ENCODE measurements at regions not wholly inside any gene's neighbourhood (a gene's known extent, or its start where the extent isn't known, plus 50 kb on each side); places are given as distances from the start of the nearest gene placed in this dataset.
A peak's percentile ranks its signal among the peaks of the same experiment; 100 is the strongest.
"Not testable (repeated sequence)": the region's sequence is repeated elsewhere in the genome, so short reads cannot be mapped to it uniquely, and the experiment has no call there.

DNA sequence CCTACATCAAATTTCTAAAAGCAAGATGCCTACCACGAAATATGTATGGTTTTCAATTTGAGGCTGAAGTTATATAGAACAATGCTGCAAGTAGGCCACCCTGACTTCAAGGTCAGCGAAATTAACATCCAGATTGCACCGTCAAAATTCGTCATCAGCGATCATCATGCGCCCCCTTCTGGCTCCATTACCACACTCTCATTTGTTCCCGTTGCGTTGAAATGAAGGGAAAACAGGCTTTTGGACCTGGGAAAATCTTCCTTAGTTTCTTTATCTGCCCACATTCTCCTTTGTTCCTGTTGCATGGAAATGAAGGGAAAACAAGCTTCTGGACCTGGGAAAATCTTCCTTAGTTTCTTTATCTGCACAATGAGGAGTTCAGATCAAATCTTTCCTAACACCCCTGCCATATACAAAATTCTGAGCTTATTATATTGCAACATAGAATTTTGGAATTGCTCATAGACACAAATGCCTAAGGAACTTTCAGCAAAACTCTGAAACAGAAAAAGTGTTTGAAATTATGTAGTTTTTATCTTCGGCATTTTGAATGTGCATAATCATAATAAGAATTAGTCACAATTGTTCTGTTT lies 98.2 kb upstream of the PRKCQ start:
- DNase-seq: peak; percentile 54 to 67

DNA sequence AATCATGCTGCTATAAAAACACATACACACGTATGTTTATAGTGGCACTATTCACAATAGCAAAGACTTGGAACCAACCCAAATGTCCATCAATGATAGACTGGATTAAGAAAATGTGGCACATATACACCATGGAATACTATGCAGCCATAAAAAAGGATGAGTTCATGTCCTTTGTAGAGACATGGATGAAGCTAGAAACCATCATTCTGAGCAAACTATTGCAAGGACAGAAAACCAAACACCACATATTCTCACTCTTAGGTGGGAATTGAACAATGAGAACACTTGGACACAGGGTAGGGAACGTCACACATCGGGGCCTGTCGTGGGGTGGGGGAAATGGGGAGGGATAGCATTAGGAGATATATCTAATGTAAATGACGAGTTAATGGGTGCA lies 97.1 kb upstream of the PRKCQ start:
- DNase-seq: not testable (repeated sequence)

DNA sequence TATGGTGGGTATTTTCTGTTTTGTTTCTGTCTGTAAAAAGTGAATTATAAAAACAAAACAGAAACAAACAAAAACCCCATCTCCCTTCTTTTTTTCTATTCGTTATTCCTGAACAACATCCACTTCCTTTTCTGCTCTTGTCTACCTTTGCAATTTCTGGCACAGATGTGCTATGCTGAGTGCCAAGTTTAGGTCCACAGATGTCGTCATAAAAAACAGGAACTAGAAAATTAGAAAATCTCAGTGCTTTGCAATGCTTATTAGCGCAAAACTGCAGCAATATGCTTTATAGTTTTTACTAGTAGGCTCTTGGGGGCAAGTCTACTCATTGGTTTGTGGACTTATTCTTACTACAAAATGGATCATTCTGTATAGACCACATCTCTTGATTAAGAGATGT lies 94.2 kb upstream of the PRKCQ start:
- DNase-seq: no peak

DNA sequence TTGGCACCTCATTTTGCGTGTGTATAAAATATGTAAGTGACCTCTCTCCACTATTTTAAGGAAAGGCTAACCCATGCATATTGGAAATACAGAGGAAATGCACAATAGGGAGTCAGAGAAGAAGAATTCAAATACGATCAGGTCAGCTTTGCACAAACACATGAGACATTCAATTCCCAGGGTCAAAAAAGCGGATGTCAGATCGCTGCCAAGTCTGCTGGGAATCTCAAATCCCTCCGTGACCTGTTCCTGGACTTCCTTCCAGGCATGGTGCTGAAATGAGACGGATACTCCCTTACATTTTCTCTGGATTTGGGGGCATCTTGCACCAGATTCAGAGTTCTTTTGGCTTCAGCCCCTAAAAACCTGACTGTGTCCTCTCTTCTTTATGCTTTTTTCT lies 91.9 kb upstream of the PRKCQ start:
- DNase-seq: no peak

DNA sequence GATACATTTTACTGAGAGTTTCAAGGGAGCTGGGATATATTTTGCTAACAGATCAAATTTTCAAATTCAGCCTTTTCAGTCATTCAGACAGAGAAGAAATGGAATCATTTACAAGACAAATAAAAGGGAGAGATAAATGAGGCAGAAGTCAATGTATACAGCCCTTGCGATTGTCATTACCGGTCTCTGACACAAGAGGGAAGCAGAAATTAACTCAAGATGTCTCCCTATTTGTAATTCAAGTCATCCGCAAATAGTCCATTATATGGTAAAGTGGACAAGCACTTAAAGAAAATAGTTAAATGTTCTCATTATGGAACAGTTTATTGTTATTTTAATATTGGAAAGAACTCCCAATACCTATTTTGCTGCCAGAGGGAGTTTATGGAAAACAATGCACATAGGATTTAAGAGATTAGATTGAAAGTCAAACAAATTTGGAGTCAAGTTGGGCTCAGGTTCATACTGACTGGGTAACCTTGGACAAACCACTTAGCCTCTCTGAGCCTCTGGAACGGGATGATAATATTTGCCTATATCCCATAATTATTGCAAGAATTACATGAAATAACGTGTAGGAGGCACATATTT lies 89.3 kb upstream of the PRKCQ start:
- DNase-seq: peak in 1 of 2 experiments; percentile 15

DNA sequence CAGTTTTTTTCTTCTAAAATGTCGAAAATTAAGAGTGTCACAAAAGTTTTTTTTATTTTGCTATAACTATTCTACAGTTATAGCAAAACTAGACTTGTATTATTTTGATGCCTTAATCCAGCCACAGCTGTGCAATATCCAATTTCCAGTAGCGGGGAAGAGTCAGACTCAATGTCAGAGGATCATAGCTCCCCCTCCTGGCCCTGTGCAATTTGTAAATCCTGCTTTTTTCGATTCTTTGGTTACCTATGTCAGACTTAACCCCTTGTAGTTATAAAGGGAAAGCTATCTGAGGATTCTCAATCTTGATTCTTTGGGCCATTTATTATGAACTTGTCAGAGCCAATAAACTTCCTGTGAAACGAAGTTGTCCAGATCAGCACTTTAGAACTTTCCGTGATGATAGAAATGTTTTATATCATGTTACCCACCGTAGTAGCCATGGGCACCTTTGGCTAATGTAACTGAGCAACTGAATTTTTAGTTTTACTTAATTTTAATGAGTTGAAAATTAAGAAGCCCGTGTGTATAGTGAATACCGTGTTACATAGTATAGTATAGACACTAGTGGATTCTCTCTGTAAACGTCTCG lies 87.7 kb upstream of the PRKCQ start:
- peak; percentile 39 to 46 for DNase-seq

DNA sequence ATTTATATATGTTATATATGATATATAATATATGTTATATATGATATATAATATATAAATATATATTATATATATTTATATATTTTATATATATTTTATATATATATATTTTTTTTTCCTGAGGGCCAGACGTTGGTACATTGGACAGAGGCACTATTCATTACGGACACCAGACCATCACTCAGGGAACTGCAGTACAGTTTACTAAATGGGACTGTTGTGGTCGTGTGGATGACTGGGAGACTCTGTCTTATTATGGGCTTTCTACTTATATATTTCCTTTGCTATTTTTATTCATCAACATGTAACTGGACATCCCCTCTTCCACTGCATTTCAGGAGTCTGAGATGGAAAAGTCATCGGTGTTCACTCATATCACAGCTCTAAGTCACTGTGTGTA lies 87.1 kb upstream of the PRKCQ start:
- no peak for DNase-seq

DNA sequence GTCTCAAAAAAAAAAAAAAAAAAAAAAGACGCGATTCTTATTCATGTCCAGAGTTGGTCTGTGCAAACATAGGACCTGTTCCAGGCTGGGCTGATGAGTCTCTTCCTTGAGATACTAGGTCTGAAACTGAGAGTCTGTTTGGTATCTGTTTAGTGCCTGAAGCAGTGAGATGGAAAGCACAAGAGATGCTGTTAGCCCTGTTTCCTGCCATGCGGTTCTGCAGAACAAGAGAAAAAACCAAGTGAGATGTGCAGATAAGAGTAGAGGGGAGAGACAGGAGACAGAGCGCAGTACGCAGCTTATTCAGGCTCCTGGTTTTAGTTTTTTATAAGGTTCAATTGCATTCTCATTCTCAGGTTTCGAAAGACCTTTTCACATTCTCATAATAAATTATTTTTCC lies 85.8 kb upstream of the PRKCQ start:
- DNase-seq: peak; percentile 33 to 34

DNA sequence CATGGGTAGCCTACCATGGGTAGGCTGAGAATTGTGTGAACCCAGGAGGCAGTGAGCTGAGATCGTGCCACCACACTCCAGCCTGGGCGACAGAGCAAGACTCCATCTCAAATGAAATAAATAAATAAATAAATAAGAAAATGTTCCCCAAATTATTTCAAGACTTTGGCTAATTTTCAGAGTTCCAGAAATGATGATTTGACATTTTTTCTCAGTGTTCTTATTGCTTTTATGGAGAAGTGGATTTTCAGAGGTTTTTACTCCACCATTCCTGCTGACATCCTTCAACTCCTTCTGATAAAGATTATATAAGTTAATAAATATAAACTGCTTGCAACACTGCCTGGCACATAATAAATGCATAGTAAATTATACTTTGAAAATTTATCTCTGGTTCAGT lies 80.4 kb upstream of the PRKCQ start:
- no peak for DNase-seq

DNA sequence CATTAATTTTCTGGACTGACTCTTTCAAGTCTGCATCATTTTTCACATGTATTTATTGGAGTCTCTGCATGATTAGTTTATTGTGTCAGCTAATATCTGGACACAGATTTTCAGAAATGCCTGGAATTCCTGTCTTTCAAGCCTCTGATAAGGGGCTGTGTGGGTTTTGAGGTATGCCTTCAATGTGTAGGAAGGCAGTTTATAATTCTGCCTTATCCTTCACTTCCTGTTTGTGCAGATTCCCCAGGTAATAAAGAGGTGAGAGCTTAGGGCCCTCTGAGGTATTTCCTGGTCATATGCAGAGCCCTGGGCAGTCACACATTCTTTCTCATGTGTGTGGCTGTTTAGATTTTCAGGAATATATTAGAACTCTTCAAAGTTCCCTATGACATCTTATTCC lies 79.4 kb upstream of the PRKCQ start:
- no peak for DNase-seq

DNA sequence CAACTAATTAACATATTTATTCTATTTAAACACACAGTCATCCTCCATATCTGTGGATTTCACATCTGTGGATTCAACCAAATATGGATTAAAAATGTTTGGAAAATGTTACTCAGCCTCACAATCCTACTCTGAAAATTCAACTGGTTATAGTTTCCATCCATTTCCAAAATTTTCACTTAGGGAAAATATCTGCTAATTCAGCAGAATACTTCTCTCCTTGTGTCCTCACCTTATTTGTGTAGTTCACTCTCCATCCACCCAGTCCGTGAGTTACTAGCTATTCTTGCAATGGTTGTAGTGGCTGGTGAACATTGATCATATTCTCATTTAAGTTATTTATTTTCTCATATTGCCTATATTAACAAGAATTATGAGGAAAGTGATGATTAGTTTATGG lies 77.6 kb upstream of the PRKCQ start:
- DNase-seq: no peak

DNA sequence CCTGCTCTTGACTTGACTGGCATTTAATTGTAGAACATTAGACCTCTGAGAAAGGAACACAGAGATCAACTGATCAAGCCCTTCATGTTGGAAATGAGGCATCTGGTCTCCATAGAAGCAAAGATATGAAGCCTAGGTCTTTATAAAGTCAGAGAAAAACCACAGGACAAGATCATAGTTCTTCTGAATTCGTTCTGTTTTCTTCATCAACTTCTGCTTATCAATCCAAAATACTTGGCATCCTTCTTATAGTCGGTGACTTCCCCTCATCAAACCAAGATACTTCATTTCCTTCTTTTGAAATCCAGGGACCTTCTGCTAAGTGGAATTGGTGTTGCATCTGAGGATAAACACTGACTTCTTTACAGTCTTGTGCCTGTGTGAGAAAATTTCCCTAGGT lies 77.1 kb upstream of the PRKCQ start:
- no peak for DNase-seq

DNA sequence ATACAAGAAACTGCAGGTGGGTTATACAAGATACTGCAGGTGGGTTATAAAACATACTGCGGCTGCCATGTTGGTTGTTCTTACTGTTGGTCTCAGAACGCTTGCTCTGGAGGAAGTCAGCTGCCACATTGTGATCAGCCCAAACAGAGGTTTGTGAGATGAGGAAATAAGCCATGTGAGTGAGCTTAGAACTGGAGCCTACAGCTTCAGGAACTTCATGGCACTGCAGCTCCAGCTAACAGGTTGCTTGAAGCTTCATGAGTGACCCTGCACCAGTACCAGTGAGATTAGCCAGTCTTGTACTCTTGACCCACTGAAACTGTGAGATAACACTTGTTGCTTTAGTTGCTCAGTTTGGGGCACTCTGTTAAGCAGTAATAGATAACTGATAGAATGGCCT lies 74.5 kb upstream of the PRKCQ start:
- DNase-seq: no peak

DNA sequence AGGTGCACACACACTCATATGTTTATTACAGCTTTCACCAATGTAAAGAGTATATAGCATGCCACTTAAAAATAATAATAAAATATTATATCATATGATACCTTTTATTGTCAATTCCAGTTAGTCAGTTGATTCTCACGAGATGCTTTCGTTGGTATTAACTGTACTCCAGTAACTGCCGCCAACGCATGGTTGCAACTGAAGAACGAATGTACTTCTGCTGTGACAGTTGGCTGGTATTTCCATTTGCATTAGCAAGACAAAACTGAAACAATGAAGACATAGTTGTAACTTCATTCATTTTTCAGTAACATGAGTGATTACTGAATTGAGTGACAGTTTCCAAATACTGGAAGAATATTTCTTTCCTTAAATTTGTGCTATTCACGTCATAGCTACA lies 70.5 kb upstream of the PRKCQ start:
- no peak for DNase-seq

DNA sequence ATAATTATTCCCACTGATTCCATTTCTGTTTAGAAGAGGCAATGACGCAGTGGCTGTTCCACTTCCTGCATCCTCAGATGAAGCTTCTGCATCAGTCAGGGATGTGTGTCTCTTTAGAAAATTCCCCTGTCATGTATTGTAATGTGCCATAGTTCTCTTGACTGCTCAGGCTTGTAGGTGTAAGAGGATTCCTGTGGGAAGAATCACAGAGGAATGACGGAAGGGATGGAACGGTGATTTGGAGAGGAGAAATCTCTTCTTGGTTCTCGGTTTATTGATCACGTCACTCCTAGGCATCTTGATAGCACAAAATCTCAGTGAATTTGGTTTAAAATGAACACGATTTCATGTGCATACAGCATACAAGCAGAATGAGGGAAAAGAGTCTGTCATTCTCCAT lies 69.8 kb upstream of the PRKCQ start:
- no peak for DNase-seq

DNA sequence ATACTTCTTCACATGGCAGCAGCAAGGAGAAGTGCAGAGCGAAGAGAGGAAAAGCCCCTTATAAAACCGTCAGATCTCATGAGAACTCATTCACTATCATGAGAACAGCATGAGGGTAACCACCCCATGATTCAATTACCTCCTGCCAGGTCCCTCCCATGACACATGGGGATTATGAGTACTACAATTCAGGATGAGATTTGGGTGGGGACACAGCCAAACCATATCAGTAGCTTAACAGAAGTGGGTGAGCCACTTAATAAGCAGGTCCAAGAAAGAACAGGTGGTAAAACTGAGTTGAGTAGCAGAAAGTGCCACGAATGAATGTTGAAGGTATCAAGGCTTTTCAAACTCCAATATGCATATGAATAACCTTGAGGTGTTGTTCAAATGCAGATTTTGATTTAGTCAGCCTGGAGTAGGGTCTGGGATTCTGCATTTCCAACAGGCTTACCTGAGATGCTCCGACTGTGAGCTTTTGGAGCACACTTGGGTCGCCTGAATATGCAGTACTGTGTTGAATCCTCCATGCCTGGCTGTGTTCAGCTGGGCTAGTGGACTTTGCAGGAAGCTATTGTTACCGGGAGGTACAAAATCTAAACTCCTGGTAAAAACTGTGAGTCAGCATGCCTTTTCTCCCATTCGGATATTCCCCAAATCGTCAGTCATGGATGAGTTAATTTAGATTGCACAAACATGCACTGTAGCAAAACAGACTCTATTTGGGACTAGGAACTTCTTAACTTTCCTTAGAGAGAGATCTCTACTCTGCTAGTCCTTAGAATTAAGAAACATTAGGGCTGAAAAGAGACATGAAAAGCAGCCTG lies 69.0 kb upstream of the PRKCQ start:
- no peak for DNase-seq

DNA sequence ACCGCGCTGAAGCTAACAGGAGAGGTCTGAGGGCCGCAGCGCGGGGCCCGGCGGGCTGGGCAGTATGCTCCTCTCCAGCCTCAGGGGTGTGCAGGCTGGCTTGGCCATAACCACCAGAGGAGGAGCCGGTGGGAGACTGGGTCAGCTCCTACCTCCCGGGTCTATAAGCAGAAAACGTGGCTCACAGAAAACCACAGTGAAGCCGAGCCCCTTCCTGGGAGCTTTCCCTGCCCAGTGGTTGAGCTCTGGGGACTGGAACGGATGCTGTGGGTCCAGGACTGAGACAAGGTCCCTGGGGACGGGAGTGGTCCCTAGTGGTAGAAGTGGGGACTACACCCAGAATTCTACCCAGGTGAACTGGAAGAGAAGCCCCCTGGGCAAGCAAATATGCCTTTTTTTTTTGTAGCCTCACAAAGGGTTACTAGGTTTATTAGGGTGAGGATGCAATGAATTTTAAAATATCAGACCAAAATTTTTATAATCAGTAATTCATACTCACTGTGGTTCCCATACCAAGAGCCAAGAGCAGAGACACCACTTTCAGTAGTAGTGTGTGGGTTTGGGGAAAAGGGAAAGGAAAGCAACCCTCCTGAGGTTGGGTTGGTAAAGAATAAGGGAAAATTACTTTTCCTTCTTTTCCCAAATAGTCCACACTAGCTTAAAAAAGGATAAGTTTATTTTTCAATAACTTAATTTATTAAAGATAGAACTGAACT lies 67.9 kb upstream of the PRKCQ start:
- DNase-seq: peak; percentile 58 to 62

DNA sequence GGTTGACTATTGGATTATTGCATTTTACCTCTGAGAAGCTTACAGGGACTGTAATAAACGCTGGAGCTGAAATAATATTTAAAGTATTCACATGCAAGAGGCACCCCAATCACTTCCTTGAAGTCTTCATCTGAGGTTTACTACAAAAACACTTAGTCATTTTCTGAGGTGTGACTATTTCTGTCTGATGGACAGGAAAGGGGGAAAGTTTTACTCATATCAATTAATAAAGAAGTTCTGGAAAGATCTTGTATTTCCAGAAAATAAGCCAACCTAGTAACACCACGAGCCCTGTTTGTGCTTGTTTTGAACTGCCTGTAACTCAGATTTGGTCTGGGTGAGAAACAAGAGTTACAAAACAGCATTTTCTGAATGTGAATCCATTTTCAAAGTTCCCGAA lies 63.9 kb upstream of the PRKCQ start:
- DNase-seq: peak in 1 of 2 experiments; percentile 11

DNA sequence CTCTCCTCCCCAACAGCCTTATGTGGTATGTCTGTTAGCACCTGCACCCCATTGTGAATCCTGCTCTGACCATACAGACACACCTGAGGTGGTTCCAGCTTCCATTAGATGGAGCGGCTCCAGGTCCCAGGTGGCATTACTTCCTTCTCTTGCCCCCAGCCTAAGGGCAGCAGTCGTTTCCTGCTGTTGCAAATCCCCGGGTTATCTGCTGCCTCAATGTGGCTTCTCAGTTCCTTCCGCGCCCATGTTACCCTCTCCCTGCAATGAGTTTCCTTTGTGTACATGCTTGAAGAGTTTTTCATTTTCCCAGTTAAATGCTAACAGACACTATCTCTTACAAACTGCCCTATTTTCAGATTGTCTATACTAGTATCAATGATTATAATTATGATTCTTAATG lies 62.8 kb upstream of the PRKCQ start:
- DNase-seq: no peak

DNA sequence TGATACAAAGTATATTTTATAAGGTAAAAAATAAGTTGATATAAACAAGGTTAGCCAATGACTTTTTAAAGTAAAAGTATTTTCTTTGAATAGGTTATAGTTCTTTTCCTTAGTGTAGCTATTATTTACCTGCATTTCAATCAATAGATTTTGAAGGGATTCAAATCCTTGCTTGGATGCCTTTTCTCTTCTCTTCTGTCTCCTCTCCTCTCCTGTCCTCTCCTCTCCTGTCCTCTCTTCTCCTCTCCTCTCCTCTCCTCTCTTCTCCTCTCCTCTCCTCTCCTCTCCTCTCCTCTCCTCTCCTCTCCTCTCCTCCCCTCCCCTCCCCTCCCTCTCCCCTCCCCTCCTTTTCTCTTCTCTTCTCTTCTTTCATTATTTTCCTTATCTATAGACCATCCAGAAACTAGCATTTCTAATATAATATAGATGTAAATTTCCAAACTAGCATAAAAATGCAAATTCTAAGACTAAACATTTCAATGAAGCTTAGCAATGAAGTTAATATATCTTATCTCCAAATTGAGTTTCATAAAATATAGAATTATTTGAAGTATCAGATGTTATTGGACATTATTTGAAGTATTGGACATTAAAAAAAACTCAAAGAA lies 60.5 kb upstream of the PRKCQ start:
- DNase-seq: no peak

DNA sequence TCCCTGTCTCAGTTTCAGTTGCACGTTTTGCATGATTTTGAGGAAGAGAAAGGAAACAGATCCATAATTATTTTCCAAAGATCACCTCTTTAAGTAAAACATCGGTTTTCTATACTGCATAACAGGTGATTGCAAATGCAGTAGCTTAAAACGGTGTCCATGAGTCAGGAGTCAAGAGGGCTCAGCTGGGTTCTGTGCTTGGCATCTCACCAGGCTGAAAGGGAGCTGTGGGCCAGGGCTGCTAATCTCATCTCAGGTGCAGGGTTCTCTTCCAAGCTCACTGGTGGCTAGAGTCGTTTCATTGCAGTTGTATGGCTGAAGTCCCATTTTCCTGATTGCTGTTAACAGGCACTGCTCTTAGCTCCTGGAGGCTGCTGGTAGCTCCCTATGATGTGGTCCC lies 57.0 kb upstream of the PRKCQ start:
- no peak for DNase-seq

DNA sequence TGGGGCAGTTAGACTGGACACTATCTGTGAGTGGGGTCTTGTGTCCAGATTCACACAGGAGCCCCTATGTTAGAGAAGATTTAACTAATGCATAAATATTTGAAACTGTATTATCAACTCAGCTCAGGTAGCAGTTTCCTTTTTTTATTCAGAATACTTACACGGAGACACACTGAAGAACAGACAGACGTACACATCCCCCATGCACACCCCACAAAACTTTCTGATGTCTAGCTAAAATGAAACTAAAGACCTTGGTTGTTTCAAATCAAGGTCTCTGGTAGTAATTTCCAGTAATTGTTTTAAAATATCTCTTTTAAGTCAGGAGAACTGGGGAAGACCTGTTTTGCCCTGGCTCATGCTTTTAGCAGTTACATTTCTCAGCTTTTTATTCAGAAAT lies 55.7 kb upstream of the PRKCQ start:
- DNase-seq: no peak

Data from activated CD4-positive, alpha-beta T cell treated with anti-CD3 and anti-CD28 coated beads, Interleukin-2, amount 50 U/mL, for 4 hours (primary cell).